Endothelial cell of umbilical vein (primary cell): ENCODE measurements at regions not wholly inside any gene's neighbourhood (a gene's known extent, or its start where the extent isn't known, plus 50 kb on each side); places are given as distances from the start of the nearest gene placed in this dataset.

ENCODE experiments used
- EZH2 ChIP-seq: IDR thresholded peaks from 2 replicates; pipeline ENCODE4 v1.6.1; 2012; ENCODE audit warnings: borderline replicate concordance, low read depth, mild to moderate bottlenecking, moderate library complexity, low read length, inconsistent platforms; ENCODE audit not compliant: severe bottlenecking
- JUN ChIP-seq: IDR thresholded peaks from 2 replicates; pipeline ENCODE4 v1.6.1; 2011; ENCODE audit warnings: borderline replicate concordance, low read depth; ENCODE audit not compliant: insufficient read length, insufficient read depth
- POLR2A ChIP-seq: IDR thresholded peaks from 2 replicates; pipeline ENCODE4 v1.6.1; 2012; ENCODE audit warnings: low read depth, mild to moderate bottlenecking, control low read depth, low read length
- POLR2AphosphoS5 ChIP-seq: IDR thresholded peaks from 2 replicates; pipeline ENCODE4 v1.6.1; 2012; ENCODE audit warnings: low read depth, mild to moderate bottlenecking, control low read depth, low read length, moderate library complexity; ENCODE audit not compliant: insufficient read depth
- TF ChIP-seq, protein P1 (sequence below), 2 donors: IDR thresholded peaks; 1 replicate in 1 of 2; 2 replicates in 1 of 2; pipeline ENCODE4 v1.5.1; 2011; ENCODE audit warnings: low read length in 2 of 2, mild to moderate bottlenecking in 2 of 2, moderate library complexity in 2 of 2, control low read depth in 1 of 2, inconsistent platforms in 1 of 2, low read depth in 1 of 2; ENCODE audit not compliant: insufficient read depth in 1 of 2; ENCODE audit errors: extremely low read depth in 1 of 2

DNA sequence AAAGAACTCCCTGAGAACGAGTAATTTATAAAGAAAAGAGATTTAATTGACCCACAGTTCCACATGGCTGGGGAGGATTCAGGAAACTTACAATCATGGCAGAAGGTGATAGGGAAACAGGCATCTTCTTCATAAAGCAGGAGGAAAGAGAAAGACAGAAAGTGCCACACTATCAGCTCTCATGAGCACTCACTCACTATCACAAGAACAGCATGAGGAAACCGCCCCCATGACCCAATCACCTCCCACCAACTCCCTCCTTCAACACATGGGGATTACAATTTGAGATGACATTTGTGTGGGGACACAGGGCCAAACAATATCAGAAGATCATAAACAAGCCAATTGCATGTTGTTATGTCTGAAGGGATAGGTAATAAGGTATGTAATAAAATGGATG is 935.9 kb upstream of the COX7C start:
- TF ChIP-seq, protein P1, sequence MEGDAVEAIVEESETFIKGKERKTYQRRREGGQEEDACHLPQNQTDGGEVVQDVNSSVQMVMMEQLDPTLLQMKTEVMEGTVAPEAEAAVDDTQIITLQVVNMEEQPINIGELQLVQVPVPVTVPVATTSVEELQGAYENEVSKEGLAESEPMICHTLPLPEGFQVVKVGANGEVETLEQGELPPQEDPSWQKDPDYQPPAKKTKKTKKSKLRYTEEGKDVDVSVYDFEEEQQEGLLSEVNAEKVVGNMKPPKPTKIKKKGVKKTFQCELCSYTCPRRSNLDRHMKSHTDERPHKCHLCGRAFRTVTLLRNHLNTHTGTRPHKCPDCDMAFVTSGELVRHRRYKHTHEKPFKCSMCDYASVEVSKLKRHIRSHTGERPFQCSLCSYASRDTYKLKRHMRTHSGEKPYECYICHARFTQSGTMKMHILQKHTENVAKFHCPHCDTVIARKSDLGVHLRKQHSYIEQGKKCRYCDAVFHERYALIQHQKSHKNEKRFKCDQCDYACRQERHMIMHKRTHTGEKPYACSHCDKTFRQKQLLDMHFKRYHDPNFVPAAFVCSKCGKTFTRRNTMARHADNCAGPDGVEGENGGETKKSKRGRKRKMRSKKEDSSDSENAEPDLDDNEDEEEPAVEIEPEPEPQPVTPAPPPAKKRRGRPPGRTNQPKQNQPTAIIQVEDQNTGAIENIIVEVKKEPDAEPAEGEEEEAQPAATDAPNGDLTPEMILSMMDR (IDR thresholded peaks at IDR 0.05; ENCODE audit: extremely low read depth in 1 of 2, insufficient read depth in 1 of 2, low read depth in 1 of 2, low read length in 2 of 2) = no peak
- TF ChIP-seq EZH2 (no peak), POLR2A (no peak), POLR2AphosphoS5 (no peak), JUN (no peak)
